DND-41 (cell line): ENCODE measurements at regions not wholly inside any gene's neighbourhood (a gene's known extent, or its start where the extent isn't known, plus 50 kb on each side); places are given as distances from the start of the nearest gene placed in this dataset.

Experiments
- ATAC-seq: fragments of 200-7000 bp; cut with Tn5 transposase; 3 replicates; pipeline ENCODE4 v1.9.1; 2021; ENCODE audit warnings: low read depth; ENCODE audit not compliant: insufficient read depth
- DNase-seq: peaks from one replicate; pipeline ENCODE4 v3.0.0-alpha.2; 2020
- H2AFZ ChIP-seq: 2 replicates; pipeline ENCODE4 v1.6.0; 2012; ENCODE audit warnings: low read depth, low read length
- H3K27ac ChIP-seq: 2 replicates; pipeline ENCODE4 v1.5.1; 2012; ENCODE audit warnings: low read length, inconsistent platforms
- H3K27me3 ChIP-seq: fragments of 200-600 bp; sonication (generic); 2 replicates; pipeline ENCODE4 v1.6.0; 2012; ENCODE audit warnings: low read length, mild to moderate bottlenecking, inconsistent platforms; ENCODE audit not compliant: insufficient read depth, poor library complexity
- H3K36me3 ChIP-seq: 2 replicates; pipeline ENCODE4 v1.5.1; 2012; ENCODE audit warnings: low read length, inconsistent platforms; ENCODE audit not compliant: insufficient read depth
- H3K4me1 ChIP-seq: 2 replicates; pipeline ENCODE4 v1.5.1; 2012; ENCODE audit warnings: mild to moderate bottlenecking, low read length; ENCODE audit not compliant: insufficient read depth
- H3K4me2 ChIP-seq: 2 replicates; pipeline ENCODE4 v1.6.0; 2012; ENCODE audit warnings: mild to moderate bottlenecking, moderate library complexity, low read length, inconsistent platforms; ENCODE audit not compliant: insufficient read depth
- H3K4me3 ChIP-seq, 2 experiments: fragments of 200-600 bp in 1 of 2; shearing (Covaris generic) in 1 of 2; 2 replicates each; pipeline ENCODE4 v1.5.1; 2012 to 2016; ENCODE audit warnings: inconsistent platforms in 2 of 2, low read length in 2 of 2, mild to moderate bottlenecking in 2 of 2, low read depth in 1 of 2, moderate library complexity in 1 of 2
- H3K79me2 ChIP-seq: 2 replicates; pipeline ENCODE4 v1.6.0; 2012; ENCODE audit warnings: low read length, inconsistent platforms; ENCODE audit not compliant: insufficient read depth
- H3K9ac ChIP-seq: 2 replicates; pipeline ENCODE4 v1.6.0; 2012; ENCODE audit warnings: low read depth, mild to moderate bottlenecking, inconsistent platforms, low read length, moderate library complexity
- H3K9me3 ChIP-seq: 2 replicates; pipeline ENCODE4 v1.5.1; 2012; ENCODE audit warnings: low read length, moderate library complexity, mild to moderate bottlenecking, inconsistent platforms; ENCODE audit not compliant: insufficient read depth, severe bottlenecking
- H4K20me1 ChIP-seq: 2 replicates; pipeline ENCODE4 v1.6.0; 2012; ENCODE audit warnings: low read length; ENCODE audit not compliant: insufficient read depth
- EZH2 ChIP-seq: IDR thresholded peaks from 3 replicates; pipeline ENCODE4 v1.6.1; 2012; ENCODE audit warnings: borderline replicate concordance, low read depth, mild to moderate bottlenecking, moderate library complexity, low read length, inconsistent platforms; ENCODE audit not compliant: severe bottlenecking
- TF ChIP-seq, protein P1 (sequence below): IDR thresholded peaks from 2 replicates; pipeline ENCODE4 v1.5.1; 2012; ENCODE audit warnings: borderline replicate concordance, low read length, moderate library complexity, mild to moderate bottlenecking; ENCODE audit not compliant: poor library complexity, severe bottlenecking; ENCODE audit errors: extremely low read depth

DNA sequence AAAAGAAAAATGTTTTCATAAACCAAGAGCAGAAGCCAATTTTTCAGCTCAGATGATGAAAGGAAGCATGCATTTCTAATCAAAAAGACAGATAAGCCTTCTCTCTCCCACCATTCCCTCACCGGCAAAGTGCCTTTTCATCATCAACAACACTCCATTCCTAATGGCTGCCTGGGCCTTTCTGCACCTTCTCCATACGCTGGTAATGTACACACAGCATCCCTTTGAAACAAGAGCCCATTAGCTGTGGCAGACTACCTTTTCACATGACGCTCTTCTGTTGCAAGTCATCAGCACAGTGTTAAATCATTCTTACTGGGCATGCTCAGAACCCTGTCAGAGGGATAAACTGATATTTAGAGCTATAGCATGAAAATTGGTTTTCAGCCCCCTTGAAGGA, 408.9 kb downstream of the MEIS1 start:
- no peaks in the 10 kb centered on the region for H3K79me2 ChIP-seq
- no peak overlapping the region for H3K4me2 ChIP-seq
- DNase-seq (no peak), ATAC-seq (no peak)
- H3K27me3 ChIP-seq = no peaks in the 10 kb centered on the region
- H2AFZ ChIP-seq = no peak overlapping the region
- no peaks in the 10 kb centered on the region for H3K9me3 ChIP-seq
- H3K4me3 ChIP-seq = no peak overlapping the region
- no peaks in the 10 kb centered on the region for H4K20me1 ChIP-seq
- H3K36me3 ChIP-seq = no peaks in the 10 kb centered on the region
- H3K27ac ChIP-seq = no peak overlapping the region
- TF ChIP-seq, protein P1, sequence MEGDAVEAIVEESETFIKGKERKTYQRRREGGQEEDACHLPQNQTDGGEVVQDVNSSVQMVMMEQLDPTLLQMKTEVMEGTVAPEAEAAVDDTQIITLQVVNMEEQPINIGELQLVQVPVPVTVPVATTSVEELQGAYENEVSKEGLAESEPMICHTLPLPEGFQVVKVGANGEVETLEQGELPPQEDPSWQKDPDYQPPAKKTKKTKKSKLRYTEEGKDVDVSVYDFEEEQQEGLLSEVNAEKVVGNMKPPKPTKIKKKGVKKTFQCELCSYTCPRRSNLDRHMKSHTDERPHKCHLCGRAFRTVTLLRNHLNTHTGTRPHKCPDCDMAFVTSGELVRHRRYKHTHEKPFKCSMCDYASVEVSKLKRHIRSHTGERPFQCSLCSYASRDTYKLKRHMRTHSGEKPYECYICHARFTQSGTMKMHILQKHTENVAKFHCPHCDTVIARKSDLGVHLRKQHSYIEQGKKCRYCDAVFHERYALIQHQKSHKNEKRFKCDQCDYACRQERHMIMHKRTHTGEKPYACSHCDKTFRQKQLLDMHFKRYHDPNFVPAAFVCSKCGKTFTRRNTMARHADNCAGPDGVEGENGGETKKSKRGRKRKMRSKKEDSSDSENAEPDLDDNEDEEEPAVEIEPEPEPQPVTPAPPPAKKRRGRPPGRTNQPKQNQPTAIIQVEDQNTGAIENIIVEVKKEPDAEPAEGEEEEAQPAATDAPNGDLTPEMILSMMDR = no peak
- no peak for TF ChIP-seq EZH2
- no peak overlapping the region for H3K9ac ChIP-seq
- H3K4me1 ChIP-seq = no peaks in the 10 kb centered on the region

DNA sequence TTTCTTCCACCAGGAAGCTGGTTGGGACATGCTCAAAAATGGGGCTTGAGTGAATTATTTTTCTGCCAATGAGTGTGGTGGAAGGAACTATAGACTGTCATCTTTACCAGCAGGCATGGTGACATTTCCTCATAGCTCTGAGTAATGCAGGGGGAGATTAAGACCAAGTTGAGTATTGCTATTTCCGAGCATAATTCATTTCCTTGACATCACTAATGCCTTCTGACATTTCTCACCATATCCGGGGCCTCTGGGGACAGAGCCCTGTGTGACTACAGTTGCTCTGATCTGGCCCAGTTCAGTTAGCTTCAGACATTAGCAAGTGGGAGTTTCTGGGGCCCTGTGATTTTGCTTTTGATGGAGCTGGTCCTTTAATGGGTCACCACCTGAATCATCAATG, 410.4 kb downstream of the MEIS1 start:
- DNase-seq = no peak
- no peaks in the 10 kb centered on the region for H3K9me3 ChIP-seq
- H4K20me1 ChIP-seq = no peaks in the 10 kb centered on the region
- H3K4me3 ChIP-seq = no peak overlapping the region
- H3K27ac ChIP-seq = no peak overlapping the region
- no peak overlapping the region for H2AFZ ChIP-seq
- no peaks in the 10 kb centered on the region for H3K79me2 ChIP-seq
- H3K36me3 ChIP-seq = no peaks in the 10 kb centered on the region
- H3K9ac ChIP-seq = no peak overlapping the region
- H3K4me2 ChIP-seq = no peak overlapping the region
- no peaks in the 10 kb centered on the region for H3K4me1 ChIP-seq
- TF ChIP-seq, protein P1 = no peak
- TF ChIP-seq EZH2 = no peak
- H3K27me3 ChIP-seq = no peaks in the 10 kb centered on the region
- no peak for ATAC-seq

DNA sequence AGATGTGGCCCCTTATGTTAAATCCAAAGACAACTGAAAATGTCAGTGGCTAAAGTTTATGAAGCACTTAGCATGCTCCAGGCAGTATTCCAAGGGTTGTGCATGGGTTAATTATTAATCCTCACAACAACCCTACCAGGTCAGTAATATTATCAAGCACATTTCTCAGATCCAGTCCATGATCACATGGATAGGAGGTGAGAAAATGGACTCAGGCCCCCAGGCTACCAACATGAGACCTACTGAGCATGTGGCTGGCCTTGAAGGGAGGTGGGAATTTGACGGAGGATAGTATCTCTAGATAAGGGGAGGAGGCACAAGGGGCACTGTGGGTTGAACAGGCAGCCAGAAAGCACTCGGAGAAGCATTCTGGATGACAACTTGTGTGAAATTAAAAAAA, 412.0 kb downstream of the MEIS1 start:
- no peak overlapping the region for H3K4me2 ChIP-seq
- H3K4me3 ChIP-seq = no peak overlapping the region
- no peak overlapping the region for H3K27ac ChIP-seq
- no peaks in the 10 kb centered on the region for H3K79me2 ChIP-seq
- no peaks in the 10 kb centered on the region for H3K27me3 ChIP-seq
- no peak for TF ChIP-seq EZH2
- TF ChIP-seq, protein P1 = no peak
- no peaks in the 10 kb centered on the region for H4K20me1 ChIP-seq
- H3K9me3 ChIP-seq = no peaks in the 10 kb centered on the region
- no peaks in the 10 kb centered on the region for H3K36me3 ChIP-seq
- H3K9ac ChIP-seq = no peak overlapping the region
- H2AFZ ChIP-seq = no peak overlapping the region
- ATAC-seq (no peak), DNase-seq (no peak)
- no peaks in the 10 kb centered on the region for H3K4me1 ChIP-seq
